T-cell (primary cell): ENCODE measurements at regions not wholly inside any gene's neighbourhood (a gene's known extent, or its start where the extent isn't known, plus 50 kb on each side); places are given as distances from the start of the nearest gene placed in this dataset.

Experiments
- ATAC-seq, 4 experiments: fragments of 200-7000 bp in 3 of 4; fragments of 150-1000 bp in 1 of 4; cut with Tn5 transposase; replicated peaks in 1 of 4; 1 replicate in 3 of 4; 2 replicates in 1 of 4; pipeline ENCODE4 v1.10.0; 2021; ENCODE audit warnings: moderate library complexity in 3 of 4, mild to moderate bottlenecking in 2 of 4, moderate number of reproducible peaks in 1 of 4
- CTCF ChIA-PET, 2 donors: fragments of 300-600 bp; sonication (Branson Sonifier 250); formaldehyde crosslinking; loops; one replicate each; lab custom pipeline; 2022; ENCODE audit warnings: antibody characterized with exemption in 2 of 2; lab: Charles Lee
- POLR2A ChIA-PET, 2 donors: fragments of 300-600 bp; sonication (Branson Sonifier 250); formaldehyde crosslinking; loops; one replicate each; lab custom pipeline; 2022; ENCODE audit warnings: antibody characterized with exemption in 2 of 2; lab: Charles Lee
- DNase-seq, 35 experiments: peaks; one replicate each; pipeline versions ENCODE4 v3.0.0 to v3.0.0-alpha.2; 2013 to 2023
- H3K27ac ChIP-seq: one replicate; pipeline ENCODE4 v1.5.1; 2013; ENCODE audit warnings: low read length
- H3K27me3 ChIP-seq, 2 experiments: replicated peaks in 1 of 2; 1 replicate in 1 of 2; 2 replicates in 1 of 2; pipeline versions ENCODE4 v1.6.1 to v1.7.0; 2013; ENCODE audit warnings: low read length in 1 of 2, mixed read lengths in 1 of 2; ENCODE audit not compliant: control insufficient read depth in 2 of 2, insufficient read depth in 2 of 2; ENCODE audit errors: extremely low read depth in 1 of 2
- H3K36me3 ChIP-seq, 2 donors: 1 replicate in 1 of 2; 2 replicates in 1 of 2; pipeline versions ENCODE4 v1.6.1 to v1.7.0; 2013; ENCODE audit warnings: low read length in 1 of 2; ENCODE audit not compliant: control insufficient read depth in 2 of 2, insufficient read depth in 1 of 2; ENCODE audit errors: extremely low read depth in 1 of 2
- H3K4me1 ChIP-seq, 2 experiments: 1 replicate in 1 of 2; 2 replicates in 1 of 2; pipeline versions ENCODE4 v1.6.1 to v1.7.0; 2013; ENCODE audit warnings: low read length in 2 of 2, mixed read lengths in 1 of 2; ENCODE audit not compliant: insufficient read depth in 2 of 2, control insufficient read depth in 1 of 2; ENCODE audit errors: extremely low read depth in 1 of 2
- H3K4me3 ChIP-seq, 2 donors: 1 replicate in 1 of 2; 2 replicates in 1 of 2; pipeline versions ENCODE4 v1.5.1 to v1.7.0; 2013; ENCODE audit warnings: mild to moderate bottlenecking in 2 of 2, low read length in 1 of 2, moderate library complexity in 1 of 2; ENCODE audit not compliant: control insufficient read depth in 1 of 2; ENCODE audit errors: extremely low read depth in 1 of 2
- H3K9me3 ChIP-seq: 2 replicates; pipeline ENCODE4 v1.7.0; 2013
- H3K27ac Mint-ChIP-seq, 2 donors: one replicate each; pipeline ENCODE4 v1.8.0; 2020 to 2021; ENCODE audit warnings: mild to moderate bottlenecking in 2 of 2, mixed read lengths in 2 of 2
- H3K27me3 Mint-ChIP-seq, 2 donors: one replicate each; pipeline ENCODE4 v1.8.0; 2021 to 2022; ENCODE audit warnings: mixed read lengths in 2 of 2
- H3K36me3 Mint-ChIP-seq: one replicate; pipeline ENCODE4 v1.8.0; 2021; ENCODE audit warnings: mixed read lengths
- H3K4me1 Mint-ChIP-seq, 3 donors: one replicate each; pipeline ENCODE4 v1.8.0; 2020 to 2022; ENCODE audit warnings: mixed read lengths in 3 of 3, mild to moderate bottlenecking in 1 of 3
- H3K4me3 Mint-ChIP-seq, 3 donors: one replicate each; pipeline ENCODE4 v1.8.0; 2020 to 2022; ENCODE audit warnings: mild to moderate bottlenecking in 3 of 3, mixed read lengths in 3 of 3, moderate library complexity in 3 of 3
- H3K9me3 Mint-ChIP-seq, 3 donors: one replicate each; pipeline ENCODE4 v1.8.0; 2020 to 2022; ENCODE audit warnings: mixed read lengths in 3 of 3
- WGBS: methylation state at CpG from one replicate; pipeline ENCODE4 v1.1.5; 2013; ENCODE audit warnings: missing lambda C conversion rate; ENCODE audit not compliant: insufficient coverage; 5-methylcytosine and 5-hydroxymethylcytosine counted together

GRCh38 chr4:123893011-123893981 is 496.7 kb downstream of the SPRY1 start:
- Histone ChIP-seq H3K36me3 (no peaks in the 10 kb centered on the region), H3K4me1 (no peaks in the 10 kb centered on the region), H3K4me3 (no peak overlapping the region), H3K9me3 (no peaks in the 10 kb centered on the region), H3K27ac (no peak overlapping the region), H3K27me3 (no peaks in the 10 kb centered on the region)
- no peak overlapping the region for H3K4me3 Mint-ChIP-seq
- 68% methylated on average over 2 of the region's 9 CpGs for WGBS
- POLR2A ChIA-PET: no interaction called here
- DNase-seq (no peak), ATAC-seq (no peak)
- no peaks in the 10 kb centered on the region for H3K36me3 Mint-ChIP-seq
- CTCF ChIA-PET: no interaction called here
- H3K27ac Mint-ChIP-seq: no peak overlapping the region
- H3K9me3 Mint-ChIP-seq: no peaks in the 10 kb centered on the region
- H3K4me1 Mint-ChIP-seq: no peaks in the 10 kb centered on the region
- no peaks in the 10 kb centered on the region for H3K27me3 Mint-ChIP-seq

- H3K4me1 ChIP-seq: no peaks in the 10 kb centered on the region
These were observed 500.0 kb downstream of the SPRY1 start for GRCh38 chr4:123896446-123897071.

GRCh38 chr4:123898946-123899666 is 502.5 kb downstream of the SPRY1 start:
- H3K27ac Mint-ChIP-seq: no peak overlapping the region
- no peak overlapping the region for H3K4me3 Mint-ChIP-seq
- no peaks in the 10 kb centered on the region for H3K4me1 Mint-ChIP-seq
- ChIA-PET CTCF (no interaction called here), POLR2A (no interaction called here)
- no peak overlapping the region for H3K27ac ChIP-seq
- H3K4me3 ChIP-seq: no peak overlapping the region
- no CpG with 5 or more reads among the region's 2 CpGs for WGBS
- no peaks in the 10 kb centered on the region for H3K9me3 ChIP-seq
- H3K27me3 Mint-ChIP-seq: no peaks in the 10 kb centered on the region
- no peaks in the 10 kb centered on the region for H3K36me3 Mint-ChIP-seq
- no peaks in the 10 kb centered on the region for H3K27me3 ChIP-seq
- H3K9me3 Mint-ChIP-seq: no peaks in the 10 kb centered on the region
- H3K4me1 ChIP-seq: no peaks in the 10 kb centered on the region
- DNase-seq (no peak), ATAC-seq (no peak)
- H3K36me3 ChIP-seq: no peaks in the 10 kb centered on the region

More at GRCh38 chr4:123896446-123897071, 500.0 kb downstream of the SPRY1 start:
- ATAC-seq (no peak), DNase-seq (no peak)
- Histone ChIP-seq H3K27ac (no peak overlapping the region), H3K9me3 (no peaks in the 10 kb centered on the region), H3K4me3 (no peak overlapping the region), H3K27me3 (no peaks in the 10 kb centered on the region), H3K36me3 (no peaks in the 10 kb centered on the region)
- H3K27ac Mint-ChIP-seq: no peak overlapping the region
- ChIA-PET POLR2A (no interaction called here), CTCF (no interaction called here)
- no peaks in the 10 kb centered on the region for H3K4me1 Mint-ChIP-seq
- no peaks in the 10 kb centered on the region for H3K36me3 Mint-ChIP-seq
- H3K27me3 Mint-ChIP-seq: no peaks in the 10 kb centered on the region
- no peak overlapping the region for H3K4me3 Mint-ChIP-seq
- H3K9me3 Mint-ChIP-seq: no peaks in the 10 kb centered on the region

- Histone ChIP-seq H3K27ac (no peak overlapping the region), H3K27me3 (no peaks in the 10 kb centered on the region), H3K4me1 (no peaks in the 10 kb centered on the region), H3K9me3 (no peaks in the 10 kb centered on the region), H3K36me3 (no peaks in the 10 kb centered on the region), H3K4me3 (no peak overlapping the region)
- Mint-ChIP-seq H3K9me3 (no peaks in the 10 kb centered on the region), H3K27ac (no peak overlapping the region), H3K4me1 (no peaks in the 10 kb centered on the region), H3K4me3 (no peak overlapping the region), H3K36me3 (no peaks in the 10 kb centered on the region), H3K27me3 (peaks cover 0 to 5% of the 10 kb centered on the region in 2 donors)
- no peak for ATAC-seq
- POLR2A ChIA-PET: no interaction called here
- CTCF ChIA-PET: interaction anchor here in 1 of 2 donors (0.7 kb wide), 1 partner anchor 1231 kb away, joined by 3 read pairs; no protein-coding TSS in a partner anchor
- DNase-seq: no peak
- WGBS: no CpG with 5 or more reads among the region's 1 CpG
These were observed 508.3 kb downstream of the SPRY1 start for GRCh38 chr4:123904882-123905281.

GRCh38 chr4:123913598-123913997 is 517.0 kb downstream of the SPRY1 start:
- Mint-ChIP-seq H3K4me3 (no peak overlapping the region), H3K4me1 (no peaks in the 10 kb centered on the region), H3K27ac (no peak overlapping the region), H3K36me3 (no peaks in the 10 kb centered on the region), H3K9me3 (peaks cover 0 to 6% (median 0%) of the 10 kb centered on the region in 3 donors), H3K27me3 (no peaks in the 10 kb centered on the region)
- H3K4me1 ChIP-seq: no peaks in the 10 kb centered on the region
- DNase-seq (no peak), ATAC-seq (no peak)
- H3K27ac ChIP-seq: no peak overlapping the region
- no peak overlapping the region for H3K4me3 ChIP-seq
- ChIA-PET CTCF (no interaction called here), POLR2A (no interaction called here)
- H3K9me3 ChIP-seq: no peaks in the 10 kb centered on the region
- no peaks in the 10 kb centered on the region for H3K27me3 ChIP-seq
- no peaks in the 10 kb centered on the region for H3K36me3 ChIP-seq

GRCh38 chr4:123916821-123917220 is 520.2 kb downstream of the SPRY1 start:
- no peak overlapping the region for H3K4me3 Mint-ChIP-seq
- H3K4me1 Mint-ChIP-seq: no peaks in the 10 kb centered on the region
- no peaks in the 10 kb centered on the region for H3K27me3 Mint-ChIP-seq
- no peaks in the 10 kb centered on the region for H3K36me3 Mint-ChIP-seq
- WGBS: no CpG with 5 or more reads among the region's 2 CpGs
- Histone ChIP-seq H3K27me3 (no peaks in the 10 kb centered on the region), H3K9me3 (no peaks in the 10 kb centered on the region), H3K4me3 (no peak overlapping the region), H3K27ac (no peak overlapping the region), H3K36me3 (no peaks in the 10 kb centered on the region), H3K4me1 (no peaks in the 10 kb centered on the region)
- CTCF ChIA-PET: no interaction called here
- H3K27ac Mint-ChIP-seq: no peak overlapping the region
- ATAC-seq (no peak), DNase-seq (no peak)
- POLR2A ChIA-PET: no interaction called here
- H3K9me3 Mint-ChIP-seq: peaks cover 0 to 3% (median 0%) of the 10 kb centered on the region in 3 donors
